CD4-positive, alpha-beta T cell treated with Interleukin-12 subunit alpha and Interleukin-12 subunit beta, for 1 hour (primary cell): ENCODE measurements at regions not wholly inside any gene's neighbourhood (a gene's known extent, or its start where the extent isn't known, plus 50 kb on each side); places are given as distances from the start of the nearest gene placed in this dataset.
"Not testable (repeated sequence)": the region's sequence is repeated elsewhere in the genome, so short reads cannot be mapped to it uniquely, and the experiment has no call there.

Experiments used
- DNase-seq: peaks from one replicate; pipeline ENCODE4 v3.0.0-alpha.2; 2020

DNA sequence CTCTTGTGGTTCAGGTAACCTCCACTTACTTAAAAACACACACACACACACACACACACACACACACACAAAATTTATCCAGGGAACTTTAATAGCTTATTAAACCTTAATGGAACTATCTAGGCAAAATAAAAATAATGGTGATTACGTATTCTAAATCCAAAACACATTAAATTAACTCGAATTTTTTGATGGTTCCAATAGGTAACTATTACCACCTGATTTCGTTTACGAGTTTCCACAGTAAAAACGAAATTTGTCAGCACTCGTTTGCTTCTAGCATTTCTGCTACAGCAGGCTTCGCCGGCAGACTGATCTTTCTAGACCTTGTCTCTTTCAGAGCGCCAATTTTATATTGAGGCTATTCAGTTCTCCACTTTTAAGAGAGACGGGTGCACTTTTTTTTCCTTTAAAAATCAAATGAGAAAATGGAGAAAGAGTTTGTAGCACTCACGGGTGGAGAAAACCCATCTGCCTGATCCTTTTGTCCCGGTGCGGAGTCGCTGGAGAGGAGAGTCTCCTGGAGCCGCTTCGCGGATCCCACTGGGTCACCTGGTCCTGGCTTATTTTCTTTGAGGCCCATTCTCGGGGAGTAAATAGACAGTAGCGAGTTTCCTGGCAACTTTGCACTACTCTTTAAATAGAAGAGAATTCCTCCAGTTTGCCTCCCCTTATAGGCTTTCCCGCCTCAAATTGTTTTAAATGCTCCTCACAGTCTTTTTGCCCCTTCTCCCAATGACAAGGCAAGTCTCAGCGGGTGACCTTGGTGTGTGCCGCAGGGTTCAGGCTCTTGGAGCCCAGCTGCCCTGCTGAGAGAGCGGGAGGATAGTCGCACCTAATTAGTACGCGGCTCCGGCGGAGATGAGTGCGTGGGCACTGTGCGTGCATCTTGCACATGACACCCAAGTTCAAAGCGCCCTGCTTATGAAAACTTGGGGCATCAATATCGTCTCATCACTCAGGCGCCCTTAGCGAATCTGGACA is 117.0 kb downstream of the KCNRG start:
- peak; percentile 22 for DNase-seq

DNA sequence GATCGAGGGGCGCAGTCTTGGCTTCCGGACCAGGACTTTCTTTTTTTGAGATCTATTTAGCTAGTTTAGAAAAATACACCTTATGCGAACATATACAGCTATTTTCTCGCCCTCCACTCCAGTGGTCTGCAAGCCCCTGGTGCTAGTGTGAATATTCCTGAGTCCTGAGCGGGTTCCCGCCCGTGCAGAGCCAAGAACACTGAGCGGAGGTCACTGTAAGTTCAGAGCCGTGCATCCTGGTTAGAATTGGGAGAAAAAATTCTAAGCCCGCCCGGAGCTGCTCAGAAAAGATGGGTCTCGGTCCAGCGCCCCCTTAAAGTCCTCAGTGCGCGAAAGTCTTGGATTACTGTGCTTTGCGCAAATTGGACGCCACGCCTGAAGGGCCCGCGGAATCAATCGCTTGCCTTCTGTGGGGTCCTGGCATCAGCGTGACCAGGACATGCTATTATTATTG is 117.7 kb downstream of the KCNRG start:
- DNase-seq, result no peak

DNA sequence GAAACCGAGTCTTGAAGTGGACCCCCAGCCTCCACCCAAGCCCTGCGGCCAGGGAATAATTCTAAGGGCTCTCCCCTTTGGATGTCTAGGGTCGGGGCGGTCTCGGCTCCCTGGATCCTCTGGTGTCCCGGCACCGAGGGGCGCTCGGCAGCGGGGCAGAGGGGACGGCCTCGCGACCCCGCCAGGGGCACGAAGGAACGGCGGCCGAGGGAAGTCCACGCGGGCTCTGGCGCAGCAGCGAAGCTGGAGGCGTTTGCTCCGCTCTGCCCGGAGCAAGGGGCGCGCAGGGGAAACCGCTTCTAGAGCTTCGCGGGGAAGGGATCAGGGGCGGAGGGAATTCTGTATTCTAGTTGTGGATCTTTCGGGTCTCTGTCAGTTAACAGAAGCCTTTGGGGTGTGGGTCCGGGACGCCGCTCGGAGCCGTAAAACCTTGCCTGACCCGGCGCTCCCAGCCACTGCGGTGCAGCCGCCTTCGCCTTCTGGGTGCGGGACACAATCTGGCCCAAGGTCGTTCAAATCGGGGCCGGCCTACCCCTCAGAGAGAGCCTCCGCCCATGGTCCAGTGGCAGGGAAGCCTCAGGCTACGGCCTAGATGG is 118.2 kb downstream of the KCNRG start:
- DNase-seq, result no peak

GRCh38 chr13:50136226-50136625 is 121.0 kb downstream of the KCNRG start:
- no peak for DNase-seq

- DNase-seq, result no peak
These were observed 121.4 kb downstream of the KCNRG start for GRCh38 chr13:50136678-50137077.

- not testable (repeated sequence) for DNase-seq
These were observed 124.2 kb downstream of the KCNRG start for GRCh38 chr13:50139435-50139934.

DNA sequence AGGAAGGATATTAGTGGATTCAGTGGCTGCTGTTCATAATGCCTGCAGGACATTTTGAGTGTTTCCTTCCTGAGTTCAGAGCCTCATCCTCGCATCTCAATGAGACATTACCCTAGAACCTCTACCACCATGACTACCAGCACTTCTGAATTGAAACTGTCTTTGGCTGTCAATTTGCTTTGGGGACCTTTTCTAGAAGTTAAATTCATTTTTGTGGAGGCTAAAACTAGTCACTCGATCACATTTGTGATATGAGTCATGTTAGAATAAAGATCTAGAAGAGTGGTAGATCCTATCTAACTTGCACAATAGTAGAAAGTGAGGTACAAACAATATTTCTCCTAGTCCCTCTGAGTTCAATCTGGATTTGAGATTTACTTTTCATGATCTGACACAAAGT is 124.9 kb downstream of the KCNRG start:
- no peak for DNase-seq

GRCh38 chr13:50140581-50141374 is 125.5 kb downstream of the KCNRG start:
- no peak for DNase-seq

DNA sequence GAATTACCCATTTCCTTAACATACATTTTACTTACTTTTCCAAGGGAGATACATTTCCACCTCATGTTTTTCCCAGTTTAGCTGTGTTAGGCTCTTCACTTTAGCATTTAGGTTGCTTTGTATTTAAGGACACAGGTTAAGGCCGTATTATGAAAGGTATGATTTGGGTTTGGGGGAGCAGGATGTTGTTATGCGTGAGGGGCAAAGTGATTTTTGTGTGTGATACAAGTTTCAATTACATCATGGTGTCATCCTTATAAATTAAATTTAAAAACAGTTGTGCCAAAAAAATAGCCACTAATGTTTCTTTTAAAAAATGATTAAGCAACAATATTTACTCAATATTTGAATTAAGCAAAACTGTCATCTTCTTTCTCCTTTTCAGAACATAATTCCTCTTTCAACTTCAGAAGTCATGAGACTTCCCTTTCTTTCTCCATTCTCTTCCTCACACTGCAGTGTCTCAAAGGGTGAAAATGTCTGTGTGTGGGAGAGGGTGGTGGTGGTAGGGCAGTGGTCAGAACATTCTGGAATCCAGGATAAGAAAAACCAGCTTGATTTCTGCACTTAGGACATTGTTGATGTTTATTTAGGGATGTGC is 126.2 kb downstream of the KCNRG start:
- no peak for DNase-seq

GRCh38 chr13:50144246-50145160 is 129.3 kb downstream of the KCNRG start:
- no peak for DNase-seq

DNA sequence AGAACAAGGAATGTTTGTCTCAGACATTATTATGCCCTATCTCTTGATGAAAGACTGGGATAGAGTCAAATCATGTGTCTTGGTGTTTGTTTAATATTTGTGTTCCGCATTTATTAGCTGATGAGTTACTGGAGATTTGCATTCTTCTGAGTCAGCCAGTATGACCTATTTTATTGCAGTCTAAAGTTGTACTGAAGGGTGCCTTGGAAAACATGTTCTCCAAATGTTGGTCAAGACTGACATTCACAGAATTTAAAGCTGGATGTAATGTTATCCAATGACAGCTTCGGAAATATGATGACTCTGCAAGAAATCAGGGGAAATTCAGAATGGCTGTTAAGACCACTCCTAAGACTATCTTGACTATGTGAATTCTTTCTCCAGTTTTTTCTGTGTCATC is 134.0 kb downstream of the KCNRG start:
- no peak for DNase-seq

DNA sequence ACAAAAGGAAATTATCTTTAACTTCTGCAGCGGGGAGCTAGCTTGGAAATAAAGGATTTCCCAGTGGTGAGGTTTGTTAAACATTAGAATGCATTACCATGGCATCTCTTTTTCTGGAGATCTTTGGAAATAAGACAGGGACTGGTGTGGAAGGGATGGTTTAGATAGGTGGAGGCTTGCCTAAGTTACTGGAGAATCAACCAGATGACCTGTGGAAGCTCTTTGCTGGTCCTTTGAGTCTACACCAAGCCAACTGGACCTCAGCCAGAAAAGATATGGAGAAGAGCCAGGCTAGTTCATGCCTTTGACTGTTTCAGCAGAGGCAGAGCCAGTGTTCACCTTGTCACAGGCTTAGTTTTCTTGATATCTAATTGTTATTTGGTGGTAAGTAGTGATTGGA is 134.7 kb downstream of the KCNRG start:
- DNase-seq, result no peak

DNA sequence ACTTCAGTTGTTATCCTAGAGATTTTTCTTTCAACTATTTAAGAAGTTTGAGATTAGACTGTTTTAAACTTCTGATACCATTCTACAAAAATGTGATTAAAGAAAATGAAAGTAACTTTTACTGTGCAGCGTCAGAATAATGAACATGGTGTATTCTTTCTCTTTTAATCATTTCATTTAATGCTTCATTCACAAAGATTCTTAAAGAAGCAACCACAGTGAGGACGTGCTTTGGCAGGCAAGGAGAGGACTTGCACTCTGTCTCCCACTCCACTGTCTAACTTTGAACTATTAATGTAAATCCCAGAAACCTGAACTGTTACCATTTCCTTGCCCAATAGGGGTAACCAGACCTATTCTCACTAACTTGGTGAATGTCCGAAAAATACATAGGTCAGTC is 137.0 kb downstream of the KCNRG start:
- DNase-seq, result peak; percentile 4

DNA sequence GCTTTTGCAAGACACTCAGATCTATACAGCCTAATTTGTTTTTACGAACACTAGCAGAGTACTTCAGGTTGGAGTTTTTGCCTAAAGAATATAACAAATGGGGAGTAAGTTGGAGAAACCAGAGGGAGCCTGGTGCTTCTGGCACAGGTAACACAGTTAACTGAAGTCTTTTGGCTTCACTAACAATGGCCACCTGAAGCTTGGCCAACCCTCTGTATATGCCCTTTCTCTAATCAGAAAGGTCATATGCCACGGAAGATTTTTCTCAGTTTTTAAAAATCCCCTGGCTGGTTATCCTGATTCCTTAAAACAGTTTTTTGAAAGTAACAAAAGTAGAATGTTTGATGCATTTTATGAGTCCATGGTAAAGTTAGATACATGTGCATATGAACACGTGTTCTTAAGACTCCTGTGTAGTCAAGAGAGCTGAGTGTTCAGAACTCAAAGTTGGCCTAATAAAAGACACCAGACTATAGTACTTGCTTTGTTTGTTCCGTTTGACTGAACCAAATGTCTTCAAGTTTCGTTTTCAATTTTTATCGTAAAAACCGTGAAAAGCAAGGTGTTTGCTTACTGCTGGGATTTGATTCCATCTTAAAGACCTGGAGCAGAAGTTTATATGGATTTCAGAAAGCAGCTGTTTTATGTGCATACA is 137.5 kb downstream of the KCNRG start:
- peak; percentile 7 for DNase-seq

- DNase-seq, result no peak
These were observed 138.2 kb downstream of the KCNRG start for GRCh38 chr13:50153401-50153800.

GRCh38 chr13:50153876-50154275 is 138.6 kb downstream of the KCNRG start:
- DNase-seq, result no peak

- no peak for DNase-seq
These were observed 139.5 kb downstream of the KCNRG start for GRCh38 chr13:50154697-50155096.

- DNase-seq, result no peak
These were observed 140.9 kb downstream of the KCNRG start for GRCh38 chr13:50156140-50156539.

- no peak for DNase-seq
These were observed 141.4 kb downstream of the KCNRG start for GRCh38 chr13:50156561-50157127.

- DNase-seq, result no peak
These were observed 143.3 kb downstream of the KCNRG start for GRCh38 chr13:50158385-50159165.
